ENCODE measurements at regions not wholly inside any gene's neighbourhood (a gene's known extent, or its start where the extent isn't known, plus 50 kb on each side); places are given as distances from the start of the nearest gene placed in this dataset.

DNA sequence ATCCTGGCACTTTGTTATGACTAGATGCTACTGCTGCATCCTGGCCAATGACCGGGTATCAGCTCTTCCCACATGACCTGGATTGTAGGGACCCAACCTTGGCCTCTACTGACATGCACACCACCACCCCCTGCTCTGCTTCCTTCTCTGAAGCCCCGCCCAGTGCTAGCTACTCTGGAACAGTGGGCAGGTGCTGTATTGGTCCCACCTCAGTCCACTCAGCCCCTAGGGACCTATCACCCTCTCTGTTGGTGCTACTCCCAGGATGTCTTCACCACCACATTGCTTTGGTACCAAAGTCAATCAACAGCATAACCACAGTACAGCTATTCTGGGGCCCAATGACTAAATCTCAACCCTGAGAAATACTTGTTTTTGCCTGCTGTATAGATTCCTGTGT is 170.2 kb upstream of the PRICKLE2 start:
- TF ChIP-seq TAF1 (IDR thresholded peaks at IDR 0.05; ENCODE audit: low read depth) (no peak), EP300 (IDR thresholded peaks at IDR 0.05; ENCODE audit: borderline replicate concordance) (no peak), CREB1 (IDR thresholded peaks at IDR 0.05; ENCODE audit: low read depth) (no peak)
- TF ChIP-seq, protein P1, sequence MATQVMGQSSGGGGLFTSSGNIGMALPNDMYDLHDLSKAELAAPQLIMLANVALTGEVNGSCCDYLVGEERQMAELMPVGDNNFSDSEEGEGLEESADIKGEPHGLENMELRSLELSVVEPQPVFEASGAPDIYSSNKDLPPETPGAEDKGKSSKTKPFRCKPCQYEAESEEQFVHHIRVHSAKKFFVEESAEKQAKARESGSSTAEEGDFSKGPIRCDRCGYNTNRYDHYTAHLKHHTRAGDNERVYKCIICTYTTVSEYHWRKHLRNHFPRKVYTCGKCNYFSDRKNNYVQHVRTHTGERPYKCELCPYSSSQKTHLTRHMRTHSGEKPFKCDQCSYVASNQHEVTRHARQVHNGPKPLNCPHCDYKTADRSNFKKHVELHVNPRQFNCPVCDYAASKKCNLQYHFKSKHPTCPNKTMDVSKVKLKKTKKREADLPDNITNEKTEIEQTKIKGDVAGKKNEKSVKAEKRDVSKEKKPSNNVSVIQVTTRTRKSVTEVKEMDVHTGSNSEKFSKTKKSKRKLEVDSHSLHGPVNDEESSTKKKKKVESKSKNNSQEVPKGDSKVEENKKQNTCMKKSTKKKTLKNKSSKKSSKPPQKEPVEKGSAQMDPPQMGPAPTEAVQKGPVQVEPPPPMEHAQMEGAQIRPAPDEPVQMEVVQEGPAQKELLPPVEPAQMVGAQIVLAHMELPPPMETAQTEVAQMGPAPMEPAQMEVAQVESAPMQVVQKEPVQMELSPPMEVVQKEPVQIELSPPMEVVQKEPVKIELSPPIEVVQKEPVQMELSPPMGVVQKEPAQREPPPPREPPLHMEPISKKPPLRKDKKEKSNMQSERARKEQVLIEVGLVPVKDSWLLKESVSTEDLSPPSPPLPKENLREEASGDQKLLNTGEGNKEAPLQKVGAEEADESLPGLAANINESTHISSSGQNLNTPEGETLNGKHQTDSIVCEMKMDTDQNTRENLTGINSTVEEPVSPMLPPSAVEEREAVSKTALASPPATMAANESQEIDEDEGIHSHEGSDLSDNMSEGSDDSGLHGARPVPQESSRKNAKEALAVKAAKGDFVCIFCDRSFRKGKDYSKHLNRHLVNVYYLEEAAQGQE (IDR thresholded peaks at IDR 0.05; ENCODE audit: low read depth), result no peak

Data from Ishikawa (cell line).